HCT116 (cell line): ENCODE measurements at regions not wholly inside any gene's neighbourhood (a gene's known extent, or its start where the extent isn't known, plus 50 kb on each side); places are given as distances from the start of the nearest gene placed in this dataset.

ENCODE experiments used
- ATAC-seq: fragments of 200-7000 bp; cut with Tn5 transposase; 2 replicates; pipeline ENCODE4 v1.9.1; 2020; ENCODE audit warnings: mild to moderate bottlenecking, moderate library complexity
- BruUV-seq: library from RNA; stranded (reverse); fragments of 400-500 nt; replicated peaks from 2 replicates; lab custom pipeline; 2021; lab: Mats Ljungman, UMichigan
- CTCF ChIA-PET: fragments of 300-600 bp; sonication (Branson Sonifier 250); formaldehyde crosslinking; loops from one replicate; lab custom pipeline; 2021; ENCODE audit warnings: antibody characterized with exemption; lab: Charles Lee
- POLR2A ChIA-PET: fragments of 300-600, 350-600 bp; sonication (Branson Sonifier 250); formaldehyde crosslinking; loops from one replicate; lab custom pipeline; 2021; ENCODE audit warnings: antibody characterized with exemption; lab: Charles Lee
- RAD21 ChIA-PET, 2 experiments: fragments of 300-600 bp; sonication (Branson Sonifier 250); formaldehyde crosslinking; loops; one replicate each; lab custom pipeline; 2023; ENCODE audit warnings: low total read pairs in 2 of 2; ENCODE audit not compliant: uncharacterized antibody in 2 of 2, unreplicated experiment in 2 of 2, low non-redundant PET in 1 of 2; lab: Charles Lee
- DNase-seq: peaks from one replicate; pipeline ENCODE4 v3.0.0-alpha.2; 2010; ENCODE audit warnings: low read depth, low spot score
- H2AFZ ChIP-seq: fragments of 200-600 bp; shearing (Covaris generic), sonication (generic); 2 replicates; pipeline ENCODE4 v1.6.1; 2017; ENCODE audit warnings: low read depth, mixed run types, mixed read lengths, antibody characterized with exemption, low read length; ENCODE audit not compliant: poor library complexity, severe bottlenecking
- H3K27ac ChIP-seq: 2 replicates; pipeline ENCODE4 v1.5.1; 2012; ENCODE audit warnings: low read depth, low read length
- H3K27me3 ChIP-seq: fragments of 200-600 bp; sonication (generic); 2 replicates; pipeline ENCODE4 v1.6.1; 2016; ENCODE audit warnings: mixed run types, low read length, mixed read lengths; ENCODE audit not compliant: insufficient read depth
- H3K36me3 ChIP-seq, 2 experiments: fragments of 200-500 bp in 1 of 2; fragments of 200-600 bp in 1 of 2; sonication (Bioruptor generic) in 1 of 2; sonication (generic) in 1 of 2; 2 replicates each; pipeline versions ENCODE4 v1.5.1 to v1.6.1; 2014 to 2016; ENCODE audit warnings: low read length in 2 of 2, inconsistent platforms in 1 of 2, mixed read lengths in 1 of 2, mixed run types in 1 of 2; ENCODE audit not compliant: insufficient read depth in 2 of 2, control insufficient read depth in 1 of 2
- H3K4me1 ChIP-seq, 2 experiments: fragments of 200-600 bp in 1 of 2; sonication (generic) in 1 of 2; 2 replicates each; pipeline versions ENCODE4 v1.5.1 to v1.6.1; 2012 to 2017; ENCODE audit warnings: low read length in 2 of 2, inconsistent platforms in 1 of 2, mild to moderate bottlenecking in 1 of 2, mixed read lengths in 1 of 2, mixed run types in 1 of 2, moderate library complexity in 1 of 2; ENCODE audit not compliant: insufficient read depth in 2 of 2, control insufficient read depth in 1 of 2
- H3K4me2 ChIP-seq: fragments of 200-600 bp; sonication (generic); 2 replicates; pipeline ENCODE4 v1.6.1; 2017; ENCODE audit warnings: mixed run types, low read length, mixed read lengths
- H3K4me3 ChIP-seq, 2 experiments: fragments of 200-600 bp in 1 of 2; sonication (generic) in 1 of 2; replicated peaks in 1 of 2; 2 replicates each; pipeline ENCODE4 v1.5.1; 2011 to 2016; ENCODE audit warnings: low read length in 2 of 2, control low read depth in 1 of 2, low read depth in 1 of 2, mild to moderate bottlenecking in 1 of 2, mixed read lengths in 1 of 2, mixed run types in 1 of 2
- H3K79me2 ChIP-seq: fragments of 200-600 bp; sonication (generic); 2 replicates; pipeline ENCODE4 v1.6.1; 2017; ENCODE audit warnings: mild to moderate bottlenecking, mixed run types, low read length, moderate library complexity, mixed read lengths; ENCODE audit not compliant: insufficient read depth
- H3K9ac ChIP-seq: fragments of 200-600 bp; sonication (generic); 2 replicates; pipeline ENCODE4 v1.6.1; 2016; ENCODE audit warnings: low read length, mixed read lengths
- H3K9me2 ChIP-seq: fragments of 200-600 bp; sonication (generic), shearing (Covaris generic); 2 replicates; pipeline ENCODE4 v1.6.1; 2017; ENCODE audit warnings: mixed run types, mild to moderate bottlenecking, moderate library complexity; ENCODE audit not compliant: insufficient read depth
- H3K9me3 ChIP-seq, 2 experiments: fragments of 200-500 bp in 1 of 2; fragments of 200-600 bp in 1 of 2; sonication (Bioruptor generic) in 1 of 2; sonication (generic) in 1 of 2; 2 replicates each; pipeline ENCODE4 v1.6.1; 2014 to 2017; ENCODE audit warnings: low read length in 2 of 2, mixed read lengths in 2 of 2, inconsistent platforms in 1 of 2, low read depth in 1 of 2, mild to moderate bottlenecking in 1 of 2, mixed run types in 1 of 2, moderate library complexity in 1 of 2; ENCODE audit not compliant: control insufficient read depth in 1 of 2, insufficient read depth in 1 of 2
- H4K20me1 ChIP-seq: fragments of 200-600 bp; sonication (generic), shearing (Covaris generic); 2 replicates; pipeline ENCODE4 v1.6.1; 2017; ENCODE audit warnings: mixed run types, mild to moderate bottlenecking, moderate library complexity; ENCODE audit not compliant: insufficient read depth
- CBX3 ChIP-seq: IDR thresholded peaks from 2 replicates; pipeline ENCODE4 v1.6.1; 2012; ENCODE audit warnings: low read depth
- CEBPB ChIP-seq: IDR thresholded peaks from 2 replicates; pipeline ENCODE4 v1.6.1; 2012; ENCODE audit warnings: low read depth
- CTCF ChIP-seq, 3 experiments: fragments of 200-600 bp in 1 of 3; sonication (generic) in 1 of 3; IDR thresholded peaks in 2 of 3; conservative IDR thresholded peaks in 1 of 3; 2 replicates each; pipeline ENCODE4 v1.5.1; 2012 to 2017; ENCODE audit warnings: low read depth in 2 of 3, low read length in 2 of 3, antibody characterized with exemption in 1 of 3, borderline replicate concordance in 1 of 3, control low read depth in 1 of 3, mild to moderate bottlenecking in 1 of 3, mixed read lengths in 1 of 3, mixed run types in 1 of 3, moderate library complexity in 1 of 3; ENCODE audit not compliant: insufficient read depth in 1 of 3
- EGR1 ChIP-seq: IDR thresholded peaks from 2 replicates; pipeline ENCODE4 v1.6.1; 2012; ENCODE audit warnings: low read depth
- ELF1 ChIP-seq: IDR thresholded peaks from 2 replicates; pipeline ENCODE4 v1.6.1; 2012; ENCODE audit warnings: low read depth, borderline replicate concordance
- EZH2 ChIP-seq: fragments of 200-600 bp; sonication (generic); IDR thresholded peaks from 2 replicates; pipeline ENCODE4 v1.6.1; 2017; ENCODE audit warnings: antibody characterized with exemption, mixed run types
- FOSL1 ChIP-seq: IDR thresholded peaks from 2 replicates; pipeline ENCODE4 v1.6.1; 2012; ENCODE audit warnings: low read depth
- JUND ChIP-seq: IDR thresholded peaks from 2 replicates; pipeline ENCODE4 v1.6.1; 2012
- POLR2A ChIP-seq: IDR thresholded peaks from 2 replicates; pipeline ENCODE4 v1.7.0; 2011; ENCODE audit warnings: borderline replicate concordance; ENCODE audit not compliant: insufficient read depth, insufficient read length; ENCODE audit errors: extremely low read depth
- POLR2AphosphoS5 ChIP-seq: IDR thresholded peaks from 2 replicates; pipeline ENCODE4 v1.6.1; 2011; ENCODE audit warnings: mild to moderate bottlenecking, low read depth, low read length, moderate library complexity
- RAD21 ChIP-seq: IDR thresholded peaks from 2 replicates; pipeline ENCODE4 v1.6.1; 2012; ENCODE audit warnings: low read depth, mild to moderate bottlenecking
- REST ChIP-seq: IDR thresholded peaks from 2 replicates; pipeline ENCODE4 v1.6.1; 2012; ENCODE audit warnings: low read depth
- SIN3A ChIP-seq: IDR thresholded peaks from 2 replicates; pipeline ENCODE4 v1.6.1; 2012; ENCODE audit warnings: low read depth
- SP1 ChIP-seq: IDR thresholded peaks from 2 replicates; pipeline ENCODE4 v1.6.1; 2012; ENCODE audit warnings: low read depth
- TCF7L2 ChIP-seq: IDR thresholded peaks from 2 replicates; pipeline ENCODE4 v1.7.0; 2011; ENCODE audit warnings: borderline replicate concordance, inconsistent platforms; ENCODE audit not compliant: insufficient read depth, insufficient read length; ENCODE audit errors: extremely low read depth
- YY1 ChIP-seq: IDR thresholded peaks from 2 replicates; pipeline ENCODE4 v1.6.1; 2011; ENCODE audit warnings: low read length, low read depth, moderate library complexity, mild to moderate bottlenecking; ENCODE audit not compliant: insufficient replicate concordance; ENCODE audit errors: extremely low read depth
- ZBTB33 ChIP-seq: IDR thresholded peaks from 2 replicates; pipeline ENCODE4 v1.6.1; 2011; ENCODE audit warnings: mild to moderate bottlenecking, low read length, moderate library complexity; ENCODE audit not compliant: insufficient replicate concordance; ENCODE audit errors: extremely low read depth
- ZFX ChIP-seq: fragments of 450-650 bp; IDR thresholded peaks from 2 replicates; pipeline ENCODE4 v1.6.1; 2017
- intact Hi-C: fragments of 100-400 bp; cut with micrococcal nuclease; formaldehyde crosslinking; loops from 2 replicates; pipeline ENCODE4 v1.10.0; 2022

GRCh38 chr3:107870096-107870495, 220.7 kb downstream of the CD47 start:
- POLR2A ChIA-PET: no interaction called here

More at GRCh38 chr3:107870096-107870495, 220.7 kb downstream of the CD47 start:
- no peak overlapping the region for H2AFZ ChIP-seq
- TF ChIP-seq POLR2AphosphoS5: no peak
- TF ChIP-seq ZFX: no peak
- TF ChIP-seq EGR1: no peak
- TF ChIP-seq TCF7L2: no peak
- no peak for TF ChIP-seq POLR2A
- no peak for TF ChIP-seq SP1
- TF ChIP-seq REST: no peak
- no peak for TF ChIP-seq ELF1
- TF ChIP-seq CEBPB: no peak
- TF ChIP-seq EZH2: no peak
- TF ChIP-seq RAD21: no peak
- no peak for TF ChIP-seq YY1
- no peak for TF ChIP-seq CTCF (IDR thresholded peaks at IDR 0.05 in 2 of 3, conservative IDR thresholded peaks at IDR 0.05 in 1 of 3; ENCODE audit: borderline replicate concordance in 1 of 3, insufficient read depth in 1 of 3, low read depth in 2 of 3, low read length in 2 of 3)
- TF ChIP-seq ZBTB33: no peak
- TF ChIP-seq FOSL1: no peak
- TF ChIP-seq SIN3A: no peak
- TF ChIP-seq CBX3: no peak
- no peak for TF ChIP-seq JUND
- TF ChIP-seq, all 23 proteins: peak for 0
- DNase-seq: no peak
- no peak for ATAC-seq
- no TSS peak for BruUV-seq
- CTCF ChIA-PET: interaction anchor here (1.4 kb wide), 1 partner anchor 14 kb away, joined by 4 read pairs; no protein-coding TSS in a partner anchor
- Histone ChIP-seq H3K27ac (no peak overlapping the region), H3K4me2 (no peak overlapping the region), H3K27me3 (no peaks in the 10 kb centered on the region), H3K4me3 (no peak overlapping the region), H3K4me1 (no peaks in the 10 kb centered on the region), H3K79me2 (no peaks in the 10 kb centered on the region), H3K9ac (no peak overlapping the region), H3K9me3 (no peaks in the 10 kb centered on the region), H4K20me1 (no peaks in the 10 kb centered on the region), H3K9me2 (peaks cover 5% of the 10 kb centered on the region; the same call in 1 of the 2 replicates), H3K36me3 (no peaks in the 10 kb centered on the region)
- RAD21 ChIA-PET: no interaction called here
- intact Hi-C loops: no loop called here
